PC-9 (cell line): ENCODE measurements at regions not wholly inside any gene's neighbourhood (a gene's known extent, or its start where the extent isn't known, plus 50 kb on each side); places are given as distances from the start of the nearest gene placed in this dataset.
"Not testable (repeated sequence)": the region's sequence is repeated elsewhere in the genome, so short reads cannot be mapped to it uniquely, and the experiment has no call there.

Source experiments
- BruUV-seq: library from RNA; stranded (reverse); fragments of 400-500 nt; replicated peaks from 2 replicates; lab custom pipeline; 2021; lab: Mats Ljungman, UMichigan
- CTCF ChIA-PET: fragments of 300-600 bp; sonication (Branson Sonifier 250); formaldehyde crosslinking; loops from one replicate; lab custom pipeline; 2022; ENCODE audit warnings: antibody characterized with exemption; lab: Charles Lee
- POLR2A ChIA-PET: fragments of 300-600 bp; sonication (Branson Sonifier 250); formaldehyde crosslinking; loops from one replicate; lab custom pipeline; 2022; ENCODE audit warnings: antibody characterized with exemption; ENCODE audit not compliant: unreplicated experiment; lab: Charles Lee
- DNase-seq, 2 experiments: peaks; one replicate each; pipeline versions ENCODE4 v3.0.0 to v3.0.0-alpha.2; 2015 to 2022; ENCODE audit warnings: mixed read lengths in 1 of 2
- H2AFZ ChIP-seq: fragments of 200-600 bp; sonication (generic); 2 replicates; pipeline ENCODE4 v1.8.1; 2017; ENCODE audit warnings: antibody characterized with exemption
- H3F3A ChIP-seq: fragments of 200-600 bp; sonication (generic); 2 replicates; pipeline ENCODE4 v1.8.1; 2017; ENCODE audit warnings: antibody characterized with exemption, mild to moderate bottlenecking, low read depth; ENCODE audit not compliant: insufficient read depth
- H3K27ac ChIP-seq: fragments of 200-600 bp; sonication (generic); 2 replicates; pipeline ENCODE4 v1.6.1; 2016; ENCODE audit warnings: mixed run types
- H3K27me3 ChIP-seq: fragments of 200-600 bp; sonication (generic); 2 replicates; pipeline ENCODE4 v1.6.1; 2016; ENCODE audit warnings: low read depth, mixed run types; ENCODE audit not compliant: insufficient read depth
- H3K36me3 ChIP-seq: fragments of 200-600 bp; sonication (generic); 2 replicates; pipeline ENCODE4 v1.6.1; 2016; ENCODE audit warnings: low read depth, mixed run types
- H3K4me1 ChIP-seq: fragments of 200-600 bp; sonication (generic); replicated peaks from 2 replicates; pipeline ENCODE4 v1.6.1; 2016; ENCODE audit warnings: mixed run types; ENCODE audit not compliant: insufficient read depth
- H3K4me2 ChIP-seq: fragments of 200-600 bp; sonication (generic); 2 replicates; pipeline ENCODE4 v1.6.1; 2017; ENCODE audit warnings: mixed run types
- H3K4me3 ChIP-seq: fragments of 200-600 bp; sonication (generic); 2 replicates; pipeline ENCODE4 v1.6.1; 2016; ENCODE audit warnings: mixed run types
- H3K79me2 ChIP-seq: fragments of 200-600 bp; sonication (generic); 2 replicates; pipeline ENCODE4 v1.6.1; 2017; ENCODE audit warnings: low read depth, mixed run types
- H3K9me2 ChIP-seq: fragments of 200-600 bp; sonication (generic); 2 replicates; pipeline ENCODE4 v1.8.1; 2017; ENCODE audit warnings: mild to moderate bottlenecking; ENCODE audit not compliant: insufficient read depth
- H3K9me3 ChIP-seq: fragments of 200-600 bp; sonication (generic); 2 replicates; pipeline ENCODE4 v1.8.1; 2016; ENCODE audit warnings: low read depth; ENCODE audit not compliant: insufficient read depth
- H4K20me1 ChIP-seq: fragments of 200-600 bp; sonication (generic); 2 replicates; pipeline ENCODE4 v1.8.1; 2017; ENCODE audit not compliant: insufficient read depth
- CTCF ChIP-seq: fragments of 200-600 bp; sonication (generic); conservative IDR thresholded peaks from 2 replicates; pipeline ENCODE4 v1.6.1; 2017; ENCODE audit warnings: mixed run types, antibody characterized with exemption, mild to moderate bottlenecking, moderate library complexity
- EZH2 ChIP-seq: fragments of 200-600 bp; sonication (generic); IDR thresholded peaks from 2 replicates; pipeline ENCODE4 v1.8.0; 2017; ENCODE audit warnings: antibody characterized with exemption, low read depth
- intact Hi-C: fragments of 100-400 bp; cut with micrococcal nuclease; formaldehyde crosslinking; loops from one replicate; pipeline ENCODE4 v1.10.0; 2022; ENCODE audit not compliant: unreplicated experiment

DNA sequence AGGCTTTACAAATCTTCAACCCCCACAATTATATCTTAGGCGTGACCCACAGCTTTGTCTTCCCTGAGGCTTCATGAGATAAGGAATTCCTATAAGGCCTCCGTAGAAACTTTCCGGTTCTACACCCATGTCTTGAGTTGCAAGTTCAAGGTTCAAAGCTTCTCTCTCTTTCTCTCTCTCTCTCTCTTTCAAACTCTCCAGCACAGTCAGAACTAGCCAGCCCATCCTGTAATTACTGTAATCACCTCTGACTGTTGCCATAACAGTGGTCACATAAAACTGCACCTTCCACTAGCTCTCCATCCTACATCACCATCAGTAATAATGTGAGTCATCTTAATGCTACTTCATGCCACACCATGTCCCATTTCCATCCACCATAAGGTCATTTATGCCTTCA is 90.0 kb upstream of the NFASC start:
- Histone ChIP-seq H4K20me1 (no peaks in the 10 kb centered on the region), H3K9me3 (no peaks in the 10 kb centered on the region), H2AFZ (no peak overlapping the region), H3F3A (no peaks in the 10 kb centered on the region), H3K27ac (no peak overlapping the region), H3K4me1 (no peaks in the 10 kb centered on the region), H3K36me3 (no peaks in the 10 kb centered on the region), H3K79me2 (no peaks in the 10 kb centered on the region), H3K4me2 (no peak overlapping the region), H3K27me3 (peaks cover 13% of the 10 kb centered on the region; the same call in 1 of the 2 replicates), H3K4me3 (no peak overlapping the region), H3K9me2 (no peaks in the 10 kb centered on the region)
- DNase-seq: no peak
- POLR2A ChIA-PET: no interaction called here
- BruUV-seq: no TSS peak
- no peak for TF ChIP-seq EZH2
- no peak for TF ChIP-seq CTCF
- intact Hi-C loops: no loop called here
- CTCF ChIA-PET: no interaction called here

- no peak for DNase-seq
- no peak overlapping the region for H2AFZ ChIP-seq
- H3K4me2 ChIP-seq: no peak overlapping the region
- no peaks in the 10 kb centered on the region for H4K20me1 ChIP-seq
- H3K4me3 ChIP-seq: no peak overlapping the region
- intact Hi-C loops: no loop called here
- no peak overlapping the region for H3K27ac ChIP-seq
- no peaks in the 10 kb centered on the region for H3K79me2 ChIP-seq
- H3K9me2 ChIP-seq: no peaks in the 10 kb centered on the region
- peaks cover 22% of the 10 kb centered on the region; the same call in 1 of the 2 replicates for H3K27me3 ChIP-seq
- TF ChIP-seq CTCF: no peak
- no peak for TF ChIP-seq EZH2
- no TSS peak for BruUV-seq
- H3F3A ChIP-seq: no peaks in the 10 kb centered on the region
- no peaks in the 10 kb centered on the region for H3K9me3 ChIP-seq
- POLR2A ChIA-PET: no interaction called here
- CTCF ChIA-PET: no interaction called here
- no peaks in the 10 kb centered on the region for H3K4me1 ChIP-seq
- no peaks in the 10 kb centered on the region for H3K36me3 ChIP-seq
These were observed 88.5 kb upstream of the NFASC start for GRCh38 chr1:204782118-204782700.

- H3F3A ChIP-seq, intact Hi-C loops, H3K4me3 ChIP-seq, H2AFZ ChIP-seq, H3K4me2 ChIP-seq, H3K79me2 ChIP-seq, H3K4me1 ChIP-seq, BruUV-seq, H3K9me3 ChIP-seq, H3K27ac ChIP-seq, H4K20me1 ChIP-seq, DNase-seq, H3K9me2 ChIP-seq, H3K36me3 ChIP-seq, POLR2A ChIA-PET: not testable (repeated sequence)
- CTCF ChIA-PET: interaction anchor here (0.6 kb wide), 1 partner anchor 34 kb away, joined by 3 read pairs; no protein-coding TSS in a partner anchor
- H3K27me3 ChIP-seq: peaks cover 41% of the 10 kb centered on the region; the same call in 1 of the 2 replicates
These were observed 85.6 kb upstream of the NFASC start for GRCh38 chr1:204785023-204785422.

DNA sequence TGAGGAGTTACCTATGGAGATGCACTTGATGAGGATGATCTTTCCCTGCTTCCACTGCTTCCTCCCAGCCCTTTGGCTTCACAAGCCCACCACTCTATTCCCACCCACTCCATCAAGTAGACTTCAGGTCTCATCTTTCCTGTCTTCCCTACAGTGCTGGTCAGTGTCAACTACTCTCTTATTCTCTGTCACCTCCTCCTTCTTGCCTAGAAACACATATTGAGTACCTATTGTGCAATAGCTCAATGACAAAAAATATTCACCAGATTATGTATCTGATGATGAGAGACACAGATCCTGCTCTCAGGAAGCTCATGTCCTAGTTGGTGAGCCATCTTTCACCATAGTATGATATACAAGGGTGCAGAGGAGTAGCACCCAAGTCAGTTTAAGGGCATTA is 82.2 kb upstream of the NFASC start:
- intact Hi-C loops: no loop called here
- CTCF ChIA-PET: interaction anchor here (0.6 kb wide), 1 partner anchor 273 kb away, joined by 3 read pairs; no protein-coding TSS in a partner anchor
- POLR2A ChIA-PET: no interaction called here

More for the DNA sequence above, 82.2 kb upstream of the NFASC start:
- Histone ChIP-seq H3K9me2 (no peaks in the 10 kb centered on the region), H3K79me2 (no peaks in the 10 kb centered on the region), H3K36me3 (no peaks in the 10 kb centered on the region), H3K9me3 (no peaks in the 10 kb centered on the region), H3K4me2 (no peak overlapping the region), H3K4me1 (no peaks in the 10 kb centered on the region), H3K27me3 (peaks cover 36% of the 10 kb centered on the region; the same call in 1 of the 2 replicates), H4K20me1 (no peaks in the 10 kb centered on the region), H2AFZ (no peak overlapping the region), H3K27ac (no peak overlapping the region), H3F3A (no peaks in the 10 kb centered on the region), H3K4me3 (no peak overlapping the region)
- no peak for DNase-seq
- no TSS peak for BruUV-seq
- TF ChIP-seq CTCF (no peak), EZH2 (no peak)
